SK-N-SH treated with all-trans-retinoic acid at 6 μM for 48 hours (cell line): ENCODE measurements at regions not wholly inside any gene's neighbourhood (a gene's known extent, or its start where the extent isn't known, plus 50 kb on each side); places are given as distances from the start of the nearest gene placed in this dataset.
"Not testable (repeated sequence)": the region's sequence is repeated elsewhere in the genome, so short reads cannot be mapped to it uniquely, and the experiment has no call there.

Experiments used
- ARNTL ChIP-seq: fragments of 450-650 bp; formaldehyde crosslinking; IDR thresholded peaks from 2 replicates; pipeline ENCODE4 v1.5.0; 2020; ENCODE audit warnings: low read depth, mild to moderate bottlenecking, moderate library complexity, borderline replicate concordance
- ZC3H10 ChIP-seq: fragments of 250-450 bp; sonication (Bioruptor Pico); IDR thresholded peaks from 2 replicates; pipeline ENCODE4 v1.5.1; 2021; ENCODE audit warnings: mild to moderate bottlenecking, moderate library complexity
- TF ChIP-seq, protein P1 (sequence below): fragments of 250-450 bp; sonication (Bioruptor Pico); IDR thresholded peaks from 2 replicates; pipeline ENCODE4 v1.8.0; 2020; ENCODE audit warnings: mild to moderate bottlenecking, moderate library complexity, borderline replicate concordance

- not testable (repeated sequence) for TF ChIP-seq ZC3H10 (CRISPR knock-in tag); ARNTL
- TF ChIP-seq, protein P1, sequence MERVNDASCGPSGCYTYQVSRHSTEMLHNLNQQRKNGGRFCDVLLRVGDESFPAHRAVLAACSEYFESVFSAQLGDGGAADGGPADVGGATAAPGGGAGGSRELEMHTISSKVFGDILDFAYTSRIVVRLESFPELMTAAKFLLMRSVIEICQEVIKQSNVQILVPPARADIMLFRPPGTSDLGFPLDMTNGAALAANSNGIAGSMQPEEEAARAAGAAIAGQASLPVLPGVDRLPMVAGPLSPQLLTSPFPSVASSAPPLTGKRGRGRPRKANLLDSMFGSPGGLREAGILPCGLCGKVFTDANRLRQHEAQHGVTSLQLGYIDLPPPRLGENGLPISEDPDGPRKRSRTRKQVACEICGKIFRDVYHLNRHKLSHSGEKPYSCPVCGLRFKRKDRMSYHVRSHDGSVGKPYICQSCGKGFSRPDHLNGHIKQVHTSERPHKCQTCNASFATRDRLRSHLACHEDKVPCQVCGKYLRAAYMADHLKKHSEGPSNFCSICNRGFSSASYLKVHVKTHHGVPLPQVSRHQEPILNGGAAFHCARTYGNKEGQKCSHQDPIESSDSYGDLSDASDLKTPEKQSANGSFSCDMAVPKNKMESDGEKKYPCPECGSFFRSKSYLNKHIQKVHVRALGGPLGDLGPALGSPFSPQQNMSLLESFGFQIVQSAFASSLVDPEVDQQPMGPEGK (CRISPR knock-in tag): not testable (repeated sequence)
These were observed 64.5 kb upstream of the OR5P2 start for GRCh38 chr11:7861292-7861691.
